Ovary (tissue), 7 donors: ENCODE measurements at regions not wholly inside any gene's neighbourhood (a gene's known extent, or its start where the extent isn't known, plus 50 kb on each side); places are given as distances from the start of the nearest gene placed in this dataset.
A peak's percentile ranks its signal among the peaks of the same experiment; 100 is the strongest.

Experiments
- DNase-seq, 5 donors: peaks; one replicate each; pipeline ENCODE4 v3.0.0-alpha.2; 2019 to 2020
- H3K27ac ChIP-seq, 2 donors: fragments of 200-600 bp; one replicate each; pipeline versions ENCODE4 v1.5.1 to v1.8.0; 2019 to 2022
- H3K27me3 ChIP-seq: fragments of 200-600 bp; one replicate; pipeline ENCODE4 v1.8.0; 2022
- H3K36me3 ChIP-seq: fragments of 200-600 bp; sonication (generic); one replicate; pipeline ENCODE4 v1.5.1; 2019
- H3K4me1 ChIP-seq: one replicate; pipeline ENCODE4 v1.8.1; 2013; ENCODE audit warnings: mild to moderate bottlenecking, moderate library complexity; ENCODE audit not compliant: insufficient read depth
- H3K4me3 ChIP-seq: fragments of 200-600 bp; sonication (generic); one replicate; pipeline ENCODE4 v1.5.1; 2017
- H3K9me3 ChIP-seq, 2 donors: fragments of 200-600 bp in 1 of 2; sonication (generic) in 1 of 2; one replicate each; pipeline versions ENCODE4 v1.5.1 to v1.8.1; 2013 to 2019; ENCODE audit warnings: mild to moderate bottlenecking in 1 of 2, moderate library complexity in 1 of 2
- EP300 ChIP-seq: sonication (generic); formaldehyde crosslinking; IDR thresholded peaks from one replicate; pipeline ENCODE4 v1.6.1; 2017; ENCODE audit warnings: antibody characterized with exemption
- POLR2A ChIP-seq: fragments of 450-650 bp; IDR thresholded peaks from one replicate; pipeline ENCODE4 v1.6.1; 2017; ENCODE audit warnings: antibody characterized with exemption, mild to moderate bottlenecking, moderate library complexity
- WGBS, 3 donors: extraction: QIAGEN DNeasy Blood & Tissue Kit in 1 of 3; methylation state at CpG; one replicate each; pipeline versions ENCODE4 v1.1.5 to v1.1.7; 2013 to 2017; 5-methylcytosine and 5-hydroxymethylcytosine counted together
- intact Hi-C, 4 donors: fragments of 100-400 bp; cut with DNase I; formaldehyde crosslinking; loops; one replicate each; pipeline versions ENCODE4 v1.11.0 to v1.15.1; 2022 to 2023
- TF ChIP-seq, protein P1 (sequence below), 3 donors: fragments of 450-650 bp in 2 of 3; fragments of 200-600 bp in 1 of 3; IDR thresholded peaks; one replicate each; pipeline versions ENCODE4 v1.5.1 to v1.8.0; 2016 to 2022; ENCODE audit warnings: antibody characterized with exemption in 3 of 3, mild to moderate bottlenecking in 1 of 3
- donor health status: DM: no; HTN: no; CAD: no; lungs with moderate emphysema.
- donor health status: DM: no; HTN: no; CAD: no.
- donor health status: Bipolar disorder and iron deficiency.
- donor health status: DM: no; HTN: no; CAD: no.
- donor health status: DM: yes; HTN: yes; CAD: no.

DNA sequence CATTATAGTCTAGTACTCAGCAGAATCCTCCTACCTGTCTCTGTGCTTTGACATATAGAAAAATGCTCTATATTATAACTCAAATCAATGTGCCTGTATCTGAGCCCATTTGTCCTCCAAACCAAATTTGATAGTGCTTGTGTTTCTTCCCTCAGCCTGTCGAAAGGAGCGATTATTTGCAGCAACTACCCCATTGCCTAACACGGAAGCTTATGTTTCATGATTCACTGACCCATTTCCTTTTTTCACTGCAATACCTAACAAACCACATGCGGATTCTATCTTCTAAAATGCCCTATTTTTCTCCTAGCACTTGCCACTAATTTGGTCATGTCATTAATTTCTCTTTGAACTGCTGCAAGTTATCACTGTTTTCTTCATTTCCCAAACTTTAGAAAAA is 1220.6 kb upstream of the CADM2 start:
- 83 to 87% (median 87%) methylated on average over 4 of the region's 4 CpGs for WGBS, 3 donors

DNA sequence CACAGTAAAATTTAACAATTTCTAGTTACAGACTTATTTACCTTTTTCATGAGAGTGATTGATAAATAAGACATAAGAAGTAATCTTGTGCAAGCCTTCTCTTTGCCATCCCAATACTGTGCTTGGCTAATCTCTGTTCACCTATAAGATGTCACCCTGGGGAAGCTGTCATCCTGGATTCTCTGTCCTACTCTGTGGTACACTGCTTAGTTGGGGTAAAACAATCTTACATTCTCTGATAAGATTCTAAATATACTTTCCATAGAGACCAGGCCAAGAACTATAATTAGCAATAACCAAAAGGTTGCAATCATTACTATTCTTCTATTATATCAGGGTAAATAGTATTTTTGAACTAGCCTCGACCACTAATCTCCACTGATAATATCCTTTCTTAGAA is 1218.3 kb upstream of the CADM2 start:
- WGBS, 3 donors: 41 to 67% (median 57%) methylated on average over 1 of the region's 1 CpG
- Histone ChIP-seq H3K4me1 (no peaks in the 10 kb centered on the region), H3K4me3 (no peak overlapping the region), H3K27ac (no peak overlapping the region), H3K9me3 (no peaks in the 10 kb centered on the region), H3K27me3 (no peaks in the 10 kb centered on the region), H3K36me3 (no peaks in the 10 kb centered on the region)
- DNase-seq: no peak
- intact Hi-C loops: no loop called here
- no peak for TF ChIP-seq POLR2A
- TF ChIP-seq, protein P1, sequence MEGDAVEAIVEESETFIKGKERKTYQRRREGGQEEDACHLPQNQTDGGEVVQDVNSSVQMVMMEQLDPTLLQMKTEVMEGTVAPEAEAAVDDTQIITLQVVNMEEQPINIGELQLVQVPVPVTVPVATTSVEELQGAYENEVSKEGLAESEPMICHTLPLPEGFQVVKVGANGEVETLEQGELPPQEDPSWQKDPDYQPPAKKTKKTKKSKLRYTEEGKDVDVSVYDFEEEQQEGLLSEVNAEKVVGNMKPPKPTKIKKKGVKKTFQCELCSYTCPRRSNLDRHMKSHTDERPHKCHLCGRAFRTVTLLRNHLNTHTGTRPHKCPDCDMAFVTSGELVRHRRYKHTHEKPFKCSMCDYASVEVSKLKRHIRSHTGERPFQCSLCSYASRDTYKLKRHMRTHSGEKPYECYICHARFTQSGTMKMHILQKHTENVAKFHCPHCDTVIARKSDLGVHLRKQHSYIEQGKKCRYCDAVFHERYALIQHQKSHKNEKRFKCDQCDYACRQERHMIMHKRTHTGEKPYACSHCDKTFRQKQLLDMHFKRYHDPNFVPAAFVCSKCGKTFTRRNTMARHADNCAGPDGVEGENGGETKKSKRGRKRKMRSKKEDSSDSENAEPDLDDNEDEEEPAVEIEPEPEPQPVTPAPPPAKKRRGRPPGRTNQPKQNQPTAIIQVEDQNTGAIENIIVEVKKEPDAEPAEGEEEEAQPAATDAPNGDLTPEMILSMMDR (IDR thresholded peaks at IDR 0.05): no peak
- TF ChIP-seq EP300: no peak

More for the DNA sequence above, 1220.6 kb upstream of the CADM2 start:
- Histone ChIP-seq H3K36me3 (no peaks in the 10 kb centered on the region), H3K27me3 (no peaks in the 10 kb centered on the region), H3K9me3 (no peaks in the 10 kb centered on the region), H3K4me1 (no peaks in the 10 kb centered on the region), H3K4me3 (no peak overlapping the region), H3K27ac (no peak overlapping the region)
- intact Hi-C loops: no loop called here
- TF ChIP-seq, protein P1 (IDR thresholded peaks at IDR 0.05): no peak
- TF ChIP-seq POLR2A (no peak), EP300 (no peak)
- no peak for DNase-seq

DNA sequence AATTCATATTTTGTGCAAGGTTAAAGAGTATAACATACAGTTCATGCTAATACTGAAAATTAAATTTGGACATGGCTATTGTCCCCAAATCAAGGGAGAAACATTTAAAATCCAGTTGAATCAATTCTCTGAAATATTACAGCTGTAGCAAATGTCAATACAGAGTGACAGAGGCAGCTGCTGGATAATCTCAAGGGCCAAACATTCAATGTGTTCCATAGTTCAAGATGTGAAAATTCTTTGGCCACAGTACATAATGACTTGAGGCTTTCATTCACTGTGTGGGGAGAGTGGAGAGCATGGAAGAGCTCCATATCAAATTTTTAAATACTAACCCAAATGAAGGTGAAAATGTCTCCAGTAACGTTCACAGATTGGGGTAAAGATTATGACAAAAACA is 1192.8 kb upstream of the CADM2 start:
- WGBS, 3 donors: 54 to 62% (median 57%) methylated on average over 1 of the region's 1 CpG
- intact Hi-C loops: no loop called here
- no peak for TF ChIP-seq EP300
- no peak for TF ChIP-seq POLR2A
- TF ChIP-seq, protein P1 (IDR thresholded peaks at IDR 0.05): no peak

DNA sequence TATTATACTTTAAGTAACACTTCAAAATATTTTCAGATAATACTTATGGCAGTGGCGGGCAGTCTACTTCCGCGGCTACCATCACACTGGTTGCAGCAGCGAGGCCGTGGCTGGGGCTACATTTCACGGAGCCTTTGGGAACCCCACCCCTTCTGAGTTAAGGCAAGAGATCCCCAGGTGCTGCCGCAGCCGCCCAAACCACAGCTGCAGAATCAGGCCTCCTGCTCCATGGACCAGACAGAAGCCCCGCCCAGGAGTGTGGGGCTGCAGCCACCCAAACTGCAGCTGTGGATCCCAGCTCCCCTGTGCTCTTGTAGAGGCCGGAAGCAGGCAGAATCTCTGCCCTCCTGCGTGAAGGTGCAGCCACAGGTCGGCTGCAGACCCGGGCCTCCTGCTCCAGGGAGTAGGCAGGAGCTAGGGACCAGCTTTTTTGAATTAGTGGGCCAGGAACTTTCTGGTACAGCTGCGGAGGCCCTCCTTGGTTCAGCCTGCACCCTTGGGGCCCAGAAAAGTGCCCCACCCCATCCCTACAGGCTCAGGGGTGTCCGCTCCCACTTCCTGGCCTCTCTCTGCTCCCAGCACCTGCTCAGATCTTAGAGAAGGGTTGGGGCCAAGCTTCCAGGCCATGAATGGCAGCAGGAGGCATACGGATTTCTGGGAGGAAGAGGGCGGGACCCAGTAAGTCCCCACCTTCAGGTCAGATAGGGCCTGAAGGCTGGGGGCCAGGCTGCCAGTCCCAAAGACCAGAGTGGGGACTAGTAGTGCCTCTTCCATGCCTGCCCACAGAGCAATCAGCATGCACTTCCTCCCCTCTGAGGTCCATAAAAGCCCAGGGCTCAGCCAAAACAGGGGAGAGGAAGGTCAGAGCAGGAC is 1188.8 kb upstream of the CADM2 start:
- no peak overlapping the region for H3K27ac ChIP-seq
- TF ChIP-seq POLR2A (no peak), EP300 (no peak)
- TF ChIP-seq, protein P1 (IDR thresholded peaks at IDR 0.05): no peak
- peak in 1 of 5 donors; percentile 11 for DNase-seq
- intact Hi-C loops: no loop called here
- H3K9me3 ChIP-seq: no peaks in the 10 kb centered on the region
- 88 to 89% (median 89%) methylated on average over 17 of the region's 17 CpGs for WGBS, 3 donors
- no peaks in the 10 kb centered on the region for H3K4me1 ChIP-seq
- no peaks in the 10 kb centered on the region for H3K27me3 ChIP-seq
- H3K36me3 ChIP-seq: no peaks in the 10 kb centered on the region
- no peak overlapping the region for H3K4me3 ChIP-seq

More for the DNA sequence above, 1192.8 kb upstream of the CADM2 start:
- Histone ChIP-seq H3K27me3 (no peaks in the 10 kb centered on the region), H3K36me3 (no peaks in the 10 kb centered on the region), H3K9me3 (no peaks in the 10 kb centered on the region), H3K27ac (no peak overlapping the region), H3K4me1 (no peaks in the 10 kb centered on the region), H3K4me3 (no peak overlapping the region)
- DNase-seq: no peak
